BE2C (cell line): ENCODE measurements at regions not wholly inside any gene's neighbourhood (a gene's known extent, or its start where the extent isn't known, plus 50 kb on each side); places are given as distances from the start of the nearest gene placed in this dataset.
"Not testable (repeated sequence)": the region's sequence is repeated elsewhere in the genome, so short reads cannot be mapped to it uniquely, and the experiment has no call there.

Source experiments
- DNase-seq: peaks from one replicate; pipeline ENCODE4 v3.0.0-alpha.2; 2020
- H3K27me3 ChIP-seq: fragments of 250-450 bp; sonication (Bioruptor Pico); 2 replicates; pipeline ENCODE4 v1.5.1; 2020; ENCODE audit warnings: mild to moderate bottlenecking
- H3K36me3 ChIP-seq: fragments of 250-450 bp; sonication (Bioruptor Pico); 2 replicates; pipeline ENCODE4 v1.5.1; 2020; ENCODE audit warnings: mild to moderate bottlenecking
- H3K4me1 ChIP-seq: fragments of 250-450 bp; sonication (Bioruptor Pico); 2 replicates; pipeline ENCODE4 v1.5.1; 2020
- H3K4me3 ChIP-seq: 2 replicates; pipeline ENCODE4 v1.5.1; 2011; ENCODE audit warnings: low read depth, low read length
- H3K9me3 ChIP-seq: fragments of 250-450 bp; sonication (Bioruptor Pico); 2 replicates; pipeline ENCODE4 v1.5.1; 2020
- CTCF ChIP-seq: IDR thresholded peaks from 2 replicates; pipeline ENCODE4 v1.5.1; 2012; ENCODE audit warnings: mild to moderate bottlenecking, low read depth, low read length

GRCh38 chr13:39928261-39928660, 272.8 kb downstream of the COG6 start:
- Histone ChIP-seq H3K4me3 (no peak overlapping the region), H3K9me3 (no peaks in the 10 kb centered on the region), H3K36me3 (no peaks in the 10 kb centered on the region), H3K27me3 (no peaks in the 10 kb centered on the region), H3K4me1 (no peaks in the 10 kb centered on the region)
- TF ChIP-seq CTCF: no peak
- DNase-seq: no peak

GRCh38 chr13:39929583-39929982, 274.1 kb downstream of the COG6 start:
- no peak for DNase-seq
- H3K4me1 ChIP-seq: no peaks in the 10 kb centered on the region
- H3K36me3 ChIP-seq: no peaks in the 10 kb centered on the region
- H3K4me3 ChIP-seq: no peak overlapping the region
- no peak for TF ChIP-seq CTCF
- no peaks in the 10 kb centered on the region for H3K27me3 ChIP-seq
- H3K9me3 ChIP-seq: no peaks in the 10 kb centered on the region

- no peak for DNase-seq
- no peak for TF ChIP-seq CTCF
- H3K4me3 ChIP-seq: no peak overlapping the region
- no peaks in the 10 kb centered on the region for H3K9me3 ChIP-seq
- no peaks in the 10 kb centered on the region for H3K27me3 ChIP-seq
- H3K36me3 ChIP-seq: no peaks in the 10 kb centered on the region
- no peaks in the 10 kb centered on the region for H3K4me1 ChIP-seq
Observed at GRCh38 chr13:39930060-39930459, 274.6 kb downstream of the COG6 start.

GRCh38 chr13:39930544-39931444, 275.3 kb downstream of the COG6 start:
- no peaks in the 10 kb centered on the region for H3K4me1 ChIP-seq
- H3K36me3 ChIP-seq: no peaks in the 10 kb centered on the region
- no peaks in the 10 kb centered on the region for H3K27me3 ChIP-seq
- TF ChIP-seq CTCF: no peak
- H3K9me3 ChIP-seq: no peaks in the 10 kb centered on the region
- DNase-seq: no peak
- no peak overlapping the region for H3K4me3 ChIP-seq

GRCh38 chr13:39931505-39931904, 276.0 kb downstream of the COG6 start:
- TF ChIP-seq CTCF: no peak
- Histone ChIP-seq H3K4me3 (no peak overlapping the region), H3K4me1 (no peaks in the 10 kb centered on the region), H3K9me3 (no peaks in the 10 kb centered on the region), H3K36me3 (no peaks in the 10 kb centered on the region), H3K27me3 (no peaks in the 10 kb centered on the region)
- DNase-seq: no peak

GRCh38 chr13:39932514-39932913, 277.1 kb downstream of the COG6 start:
- not testable (repeated sequence) for H3K27me3 ChIP-seq, H3K4me1 ChIP-seq, H3K9me3 ChIP-seq, H3K4me3 ChIP-seq, H3K36me3 ChIP-seq, DNase-seq
